Retinal pigment epithelial cell (primary cell): ENCODE measurements at regions not wholly inside any gene's neighbourhood (a gene's known extent, or its start where the extent isn't known, plus 50 kb on each side); places are given as distances from the start of the nearest gene placed in this dataset.

Experiments used
- DNase-seq: peaks from one replicate; pipeline ENCODE4 v3.0.0-alpha.2; 2010; ENCODE audit warnings: low read depth
- H3K4me3 ChIP-seq: 2 replicates; pipeline ENCODE4 v1.5.1; 2011; ENCODE audit warnings: mild to moderate bottlenecking, low read length, control low read depth, moderate library complexity
- TF ChIP-seq, protein P1 (sequence below): conservative IDR thresholded peaks from 2 replicates; pipeline ENCODE4 v1.5.1; 2011; ENCODE audit warnings: low read depth, low read length, control low read depth, inconsistent platforms

DNA sequence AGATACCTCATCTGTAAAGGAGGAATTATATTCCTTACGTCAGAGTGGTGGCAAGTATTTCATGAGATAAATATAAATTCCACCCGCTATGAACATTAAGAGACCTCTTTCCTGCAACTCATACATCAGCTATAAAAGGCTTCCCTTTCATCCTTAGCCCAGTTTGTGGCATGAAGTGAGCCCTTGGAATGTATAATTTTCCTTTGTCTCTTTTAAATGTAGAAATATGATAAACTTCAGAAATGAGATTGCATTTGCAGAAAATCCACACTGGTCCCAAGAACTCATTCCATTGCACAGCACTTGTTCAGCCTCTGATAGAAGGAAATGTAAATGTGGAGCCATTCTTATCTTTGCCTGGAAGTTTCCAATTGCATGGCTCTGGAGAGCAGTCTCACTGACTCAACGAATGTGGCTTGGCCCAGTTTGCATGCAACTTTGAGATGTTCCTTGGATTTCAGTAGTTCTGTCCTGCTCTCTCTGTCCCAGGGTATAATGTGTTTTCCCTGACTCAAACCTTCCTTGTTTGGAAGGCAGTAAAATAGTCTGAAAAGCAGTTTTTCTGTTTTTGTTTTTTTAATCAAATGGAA is 746.4 kb downstream of the CDH11 start:
- DNase-seq = no peak
- H3K4me3 ChIP-seq = no peak overlapping the region
- TF ChIP-seq, protein P1, sequence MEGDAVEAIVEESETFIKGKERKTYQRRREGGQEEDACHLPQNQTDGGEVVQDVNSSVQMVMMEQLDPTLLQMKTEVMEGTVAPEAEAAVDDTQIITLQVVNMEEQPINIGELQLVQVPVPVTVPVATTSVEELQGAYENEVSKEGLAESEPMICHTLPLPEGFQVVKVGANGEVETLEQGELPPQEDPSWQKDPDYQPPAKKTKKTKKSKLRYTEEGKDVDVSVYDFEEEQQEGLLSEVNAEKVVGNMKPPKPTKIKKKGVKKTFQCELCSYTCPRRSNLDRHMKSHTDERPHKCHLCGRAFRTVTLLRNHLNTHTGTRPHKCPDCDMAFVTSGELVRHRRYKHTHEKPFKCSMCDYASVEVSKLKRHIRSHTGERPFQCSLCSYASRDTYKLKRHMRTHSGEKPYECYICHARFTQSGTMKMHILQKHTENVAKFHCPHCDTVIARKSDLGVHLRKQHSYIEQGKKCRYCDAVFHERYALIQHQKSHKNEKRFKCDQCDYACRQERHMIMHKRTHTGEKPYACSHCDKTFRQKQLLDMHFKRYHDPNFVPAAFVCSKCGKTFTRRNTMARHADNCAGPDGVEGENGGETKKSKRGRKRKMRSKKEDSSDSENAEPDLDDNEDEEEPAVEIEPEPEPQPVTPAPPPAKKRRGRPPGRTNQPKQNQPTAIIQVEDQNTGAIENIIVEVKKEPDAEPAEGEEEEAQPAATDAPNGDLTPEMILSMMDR = no peak

GRCh38 chr16:64370112-64370511 is 751.8 kb downstream of the CDH11 start:
- TF ChIP-seq, protein P1 = no peak
- H3K4me3 ChIP-seq = no peak overlapping the region
- no peak for DNase-seq

- TF ChIP-seq, protein P1 = no peak
- no peak overlapping the region for H3K4me3 ChIP-seq
- DNase-seq = no peak
Measured at GRCh38 chr16:64365448-64365931, 756.4 kb downstream of the CDH11 start.

DNA sequence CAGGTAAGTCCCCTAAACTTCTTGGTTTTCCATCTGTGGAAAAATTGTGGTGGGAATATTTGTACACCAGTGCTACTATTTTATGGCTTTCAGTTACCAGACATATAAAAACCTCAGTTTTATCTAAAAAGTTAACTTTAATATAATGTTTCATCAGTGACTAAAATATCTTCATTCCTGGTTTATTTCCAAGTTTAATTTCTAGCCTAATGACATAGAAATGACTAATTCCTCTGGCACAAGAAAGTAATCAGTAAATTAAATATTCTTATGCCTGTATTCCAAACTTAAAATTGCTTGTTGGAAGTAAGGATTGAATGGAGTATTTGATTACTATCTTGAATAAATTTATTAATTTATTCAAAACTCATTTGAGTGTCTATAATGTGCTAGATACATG is 757.0 kb downstream of the CDH11 start:
- TF ChIP-seq, protein P1 = no peak
- no peak overlapping the region for H3K4me3 ChIP-seq
- DNase-seq = no peak

GRCh38 chr16:64364416-64364815 is 757.4 kb downstream of the CDH11 start:
- TF ChIP-seq, protein P1 = no peak
- no peak for DNase-seq
- H3K4me3 ChIP-seq = no peak overlapping the region

DNA sequence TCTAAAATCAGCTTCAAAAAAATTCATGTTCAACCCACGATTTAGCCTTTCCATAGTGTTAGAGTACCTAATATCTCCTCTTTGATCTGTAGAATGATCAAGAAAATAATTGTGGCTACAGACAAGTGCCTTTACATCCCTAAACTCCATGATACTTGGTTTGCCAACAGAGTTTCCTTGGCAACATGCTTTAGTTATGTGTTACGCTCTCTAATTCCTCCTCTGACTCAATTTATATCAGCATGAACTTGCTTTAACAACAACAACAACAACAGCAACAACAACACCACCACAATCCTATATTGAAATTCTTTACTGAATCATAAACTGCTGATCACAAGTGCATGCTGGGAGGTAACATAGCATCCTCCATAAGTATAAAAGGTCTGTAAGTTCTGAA is 757.8 kb downstream of the CDH11 start:
- no peak overlapping the region for H3K4me3 ChIP-seq
- TF ChIP-seq, protein P1 = no peak
- no peak for DNase-seq

DNA sequence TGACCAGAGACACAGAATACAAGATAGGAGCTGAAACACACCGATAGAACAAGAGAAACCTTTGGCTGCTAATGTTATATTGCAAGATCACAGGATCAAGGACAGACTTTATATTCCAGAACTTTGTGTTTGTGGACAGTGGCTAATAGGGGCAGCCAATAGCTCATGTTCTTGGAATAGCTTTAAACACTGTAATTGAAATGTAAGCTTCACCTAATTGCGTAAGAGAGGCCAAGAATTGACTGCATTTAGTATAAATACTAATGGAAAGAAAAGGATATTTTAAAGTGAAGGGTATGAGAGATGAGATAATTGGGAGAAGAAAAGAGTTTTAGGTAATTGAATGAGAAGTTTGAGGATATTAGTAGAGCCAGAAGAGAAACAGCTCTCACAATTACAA is 758.8 kb downstream of the CDH11 start:
- no peak for DNase-seq
- H3K4me3 ChIP-seq = no peak overlapping the region
- TF ChIP-seq, protein P1 = no peak
